ENCODE measurements at regions not wholly inside any gene's neighbourhood (a gene's known extent, or its start where the extent isn't known, plus 50 kb on each side); places are given as distances from the start of the nearest gene placed in this dataset.

- no peak for TF ChIP-seq EZH2phosphoT487 (IDR thresholded peaks at IDR 0.05; ENCODE audit: low read depth)
- no peak for TF ChIP-seq CTCF (IDR thresholded peaks at IDR 0.05; ENCODE audit: low read depth, low read length)
- Histone ChIP-seq H2AFZ (ENCODE audit: low read depth, low read length) (no peak overlapping the region), H3K9me3 (ENCODE audit: insufficient read depth, low read length) (no peaks in the 10 kb centered on the region), H3K36me3 (replicated peaks; ENCODE audit: low read depth, low read length) (no peaks in the 10 kb centered on the region), H3K4me1 (ENCODE audit: low read length) (no peaks in the 10 kb centered on the region), H3K4me3 (ENCODE audit: low read length) (no peak overlapping the region), H3K79me2 (ENCODE audit: low read length) (no peaks in the 10 kb centered on the region), H3K27ac (ENCODE audit: low read length) (no peak overlapping the region), H4K20me1 (ENCODE audit: insufficient read depth, low read length) (no peaks in the 10 kb centered on the region), H3K9ac (ENCODE audit: low read length) (no peak overlapping the region), H3K4me2 (ENCODE audit: low read length) (no peak overlapping the region), H3K27me3 (ENCODE audit: low read depth, low read length) (no peaks in the 10 kb centered on the region)
These were observed 345.2 kb downstream of the VGLL3 start for GRCh38 chr3:86645756-86646155.

- Histone ChIP-seq H2AFZ (ENCODE audit: low read depth, low read length) (peak overlapping the region; percentile 2; the same call in 1 of the 2 replicates), H3K36me3 (replicated peaks; ENCODE audit: low read depth, low read length) (no peaks in the 10 kb centered on the region), H4K20me1 (ENCODE audit: insufficient read depth, low read length) (no peaks in the 10 kb centered on the region), H3K27me3 (ENCODE audit: low read depth, low read length) (no peaks in the 10 kb centered on the region), H3K4me3 (ENCODE audit: low read length) (no peak overlapping the region), H3K79me2 (ENCODE audit: low read length) (no peaks in the 10 kb centered on the region), H3K9me3 (ENCODE audit: insufficient read depth, low read length) (no peaks in the 10 kb centered on the region), H3K4me1 (ENCODE audit: low read length) (no peaks in the 10 kb centered on the region), H3K9ac (ENCODE audit: low read length) (no peak overlapping the region), H3K4me2 (ENCODE audit: low read length) (no peak overlapping the region), H3K27ac (ENCODE audit: low read length) (no peak overlapping the region)
- TF ChIP-seq CTCF (IDR thresholded peaks at IDR 0.05; ENCODE audit: low read depth, low read length) (no peak), EZH2phosphoT487 (IDR thresholded peaks at IDR 0.05; ENCODE audit: low read depth) (no peak)
These were observed 356.6 kb downstream of the VGLL3 start for GRCh38 chr3:86634361-86634760.

- no peaks in the 10 kb centered on the region for H3K27me3 ChIP-seq (ENCODE audit: low read depth, low read length)
- TF ChIP-seq CTCF (IDR thresholded peaks at IDR 0.05; ENCODE audit: low read depth, low read length) (no peak), EZH2phosphoT487 (IDR thresholded peaks at IDR 0.05; ENCODE audit: low read depth) (no peak)
- H3K4me2 ChIP-seq (ENCODE audit: low read length) = no peak overlapping the region
- no peak overlapping the region for H3K4me3 ChIP-seq (ENCODE audit: low read length)
- H2AFZ ChIP-seq (ENCODE audit: low read depth, low read length) = 0 out of 2 replicates have a peak overlapping the region, but pooled peaks have one; percentile 20
- H3K36me3 ChIP-seq (replicated peaks; ENCODE audit: low read depth, low read length) = no peaks in the 10 kb centered on the region
- H4K20me1 ChIP-seq (ENCODE audit: insufficient read depth, low read length) = no peaks in the 10 kb centered on the region
- no peaks in the 10 kb centered on the region for H3K79me2 ChIP-seq (ENCODE audit: low read length)
- H3K9ac ChIP-seq (ENCODE audit: low read length) = no peak overlapping the region
- H3K27ac ChIP-seq (ENCODE audit: low read length) = no peak overlapping the region
- no peaks in the 10 kb centered on the region for H3K9me3 ChIP-seq (ENCODE audit: insufficient read depth, low read length)
- no peaks in the 10 kb centered on the region for H3K4me1 ChIP-seq (ENCODE audit: low read length)
These were observed 361.4 kb downstream of the VGLL3 start for GRCh38 chr3:86629511-86629910.

GRCh38 chr3:86624192-86624591 is 366.8 kb downstream of the VGLL3 start:
- TF ChIP-seq EZH2phosphoT487 (IDR thresholded peaks at IDR 0.05; ENCODE audit: low read depth) = no peak
- no peaks in the 10 kb centered on the region for H3K36me3 ChIP-seq (replicated peaks; ENCODE audit: low read depth, low read length)

GRCh38 chr3:86618706-86619105 is 372.2 kb downstream of the VGLL3 start:
- Histone ChIP-seq H3K9me3 (ENCODE audit: insufficient read depth, low read length) (no peaks in the 10 kb centered on the region), H3K4me1 (ENCODE audit: low read length) (no peaks in the 10 kb centered on the region), H4K20me1 (ENCODE audit: insufficient read depth, low read length) (no peaks in the 10 kb centered on the region), H3K4me2 (ENCODE audit: low read length) (no peak overlapping the region), H3K36me3 (replicated peaks; ENCODE audit: low read depth, low read length) (no peaks in the 10 kb centered on the region), H3K4me3 (ENCODE audit: low read length) (no peak overlapping the region), H3K9ac (ENCODE audit: low read length) (no peak overlapping the region), H3K27me3 (ENCODE audit: low read depth, low read length) (no peaks in the 10 kb centered on the region), H2AFZ (ENCODE audit: low read depth, low read length) (no peak overlapping the region), H3K79me2 (ENCODE audit: low read length) (no peaks in the 10 kb centered on the region), H3K27ac (ENCODE audit: low read length) (no peak overlapping the region)
- no peak for TF ChIP-seq EZH2phosphoT487 (IDR thresholded peaks at IDR 0.05; ENCODE audit: low read depth)

More at GRCh38 chr3:86624192-86624591, 366.8 kb downstream of the VGLL3 start:
- Histone ChIP-seq H3K4me1 (ENCODE audit: low read length) (no peaks in the 10 kb centered on the region), H3K4me3 (ENCODE audit: low read length) (no peak overlapping the region), H3K9me3 (ENCODE audit: insufficient read depth, low read length) (no peaks in the 10 kb centered on the region), H3K27ac (ENCODE audit: low read length) (no peak overlapping the region), H4K20me1 (ENCODE audit: insufficient read depth, low read length) (no peaks in the 10 kb centered on the region), H3K4me2 (ENCODE audit: low read length) (no peak overlapping the region), H3K9ac (ENCODE audit: low read length) (no peak overlapping the region), H3K27me3 (ENCODE audit: low read depth, low read length) (no peaks in the 10 kb centered on the region), H3K79me2 (ENCODE audit: low read length) (no peaks in the 10 kb centered on the region), H2AFZ (ENCODE audit: low read depth, low read length) (no peak overlapping the region)
